HepG2 (cell line): ENCODE measurements at regions not wholly inside any gene's neighbourhood (a gene's known extent, or its start where the extent isn't known, plus 50 kb on each side); places are given as distances from the start of the nearest gene placed in this dataset.
"Not testable (repeated sequence)": the region's sequence is repeated elsewhere in the genome, so short reads cannot be mapped to it uniquely, and the experiment has no call there.

Source experiments
- ARID4A ChIP-seq: sonication (generic); formaldehyde crosslinking; IDR thresholded peaks from 2 replicates; pipeline ENCODE4 v1.5.0; 2020; ENCODE audit warnings: mild to moderate bottlenecking, missing genetic modification reagents, borderline replicate concordance
- CBX2 ChIP-seq, 2 experiments: fragments of 200-600 bp in 1 of 2; sonication (generic); formaldehyde crosslinking in 1 of 2; IDR thresholded peaks; 2 replicates each; pipeline versions ENCODE4 v1.7.0 to v1.8.1; 2018 to 2022; ENCODE audit warnings: low read depth in 2 of 2, low read length in 1 of 2, mild to moderate bottlenecking in 1 of 2, missing genetic modification reagents in 1 of 2
- DR1 ChIP-seq: sonication (generic); formaldehyde crosslinking; IDR thresholded peaks from 2 replicates; pipeline ENCODE4 v1.8.0; 2021; ENCODE audit warnings: mild to moderate bottlenecking, missing genetic modification reagents, inconsistent platforms
- FOSL2 ChIP-seq: sonication (generic); formaldehyde crosslinking; IDR thresholded peaks from 2 replicates; pipeline ENCODE4 v1.4.0; 2020; ENCODE audit warnings: missing genetic modification reagents
- HIC2 ChIP-seq: sonication (generic); formaldehyde crosslinking; IDR thresholded peaks from 2 replicates; pipeline ENCODE4 v1.9.0; 2022; ENCODE audit warnings: low read depth, missing genetic modification reagents
- MTERF4 ChIP-seq: sonication (generic); formaldehyde crosslinking; IDR thresholded peaks from 2 replicates; pipeline ENCODE4 v1.8.0; 2023; ENCODE audit warnings: mild to moderate bottlenecking, missing genetic modification reagents
- RBFOX2 ChIP-seq: fragments of 200-400 bp; formaldehyde crosslinking; IDR thresholded peaks from 2 replicates; pipeline ENCODE4 v1.6.1; 2017; ENCODE audit warnings: low read depth, mild to moderate bottlenecking, low read length
- RXRA ChIP-seq: sonication (generic); formaldehyde crosslinking; IDR thresholded peaks from 2 replicates; pipeline ENCODE4 v1.5.1; 2020; ENCODE audit warnings: missing genetic modification reagents
- ZBTB38 ChIP-seq: sonication (generic); formaldehyde crosslinking; IDR thresholded peaks from 2 replicates; pipeline ENCODE4 v1.5.1; 2020; ENCODE audit warnings: mild to moderate bottlenecking, missing genetic modification reagents
- ZNF20 ChIP-seq: sonication (generic); formaldehyde crosslinking; IDR thresholded peaks from 2 replicates; pipeline ENCODE4 v1.4.0; 2020; ENCODE audit warnings: mild to moderate bottlenecking, moderate library complexity, missing genetic modification reagents
- ZNF274 ChIP-seq: sonication (generic); formaldehyde crosslinking; IDR thresholded peaks from 2 replicates; pipeline ENCODE4 v1.5.1; 2020; ENCODE audit warnings: mild to moderate bottlenecking, missing genetic modification reagents
- ZNF484 ChIP-seq: sonication (generic); formaldehyde crosslinking; IDR thresholded peaks from 2 replicates; pipeline ENCODE4 v1.5.1; 2020; ENCODE audit warnings: mild to moderate bottlenecking, low read depth, missing genetic modification reagents, borderline replicate concordance
- ZNF572 ChIP-seq: sonication (generic); formaldehyde crosslinking; IDR thresholded peaks from 2 replicates; pipeline ENCODE4 v1.5.1; 2020; ENCODE audit warnings: mild to moderate bottlenecking, missing genetic modification reagents
- ZNF619 ChIP-seq: sonication (generic); formaldehyde crosslinking; IDR thresholded peaks from 2 replicates; pipeline ENCODE4 v1.4.0; 2020; ENCODE audit warnings: mild to moderate bottlenecking, missing genetic modification reagents
- ZNF687 ChIP-seq: sonication (generic); formaldehyde crosslinking; IDR thresholded peaks from 2 replicates; pipeline ENCODE4 v1.5.1; 2020; ENCODE audit warnings: mild to moderate bottlenecking, missing genetic modification reagents, moderate library complexity
- ZNF776 ChIP-seq: sonication (generic); formaldehyde crosslinking; IDR thresholded peaks from 2 replicates; pipeline ENCODE4 v1.4.0; 2020; ENCODE audit warnings: mild to moderate bottlenecking, missing genetic modification reagents

GRCh38 chr16:21506857-21507456 lies 92.4 kb upstream of the METTL9 start (continued):
- TF ChIP-seq CBX2 (IDR thresholded peaks at IDR 0.05; ENCODE audit: low read depth, low read length): not testable (repeated sequence)
- TF ChIP-seq CBX2 (CRISPR knock-in tag; IDR thresholded peaks at IDR 0.05; ENCODE audit: low read depth): peak; percentile 24; the same call in 1 of the 2 replicates
- TF ChIP-seq MTERF4 (CRISPR knock-in tag): peak; percentile 65; the same call in 1 of the 2 replicates
- TF ChIP-seq DR1 (CRISPR knock-in tag): peak; percentile 50; the same call in 1 of the 2 replicates
- TF ChIP-seq RBFOX2: peak; percentile 57
- peak; percentile 97 for TF ChIP-seq ZBTB38
- peak; percentile 19; the same call in 1 of the 2 replicates for TF ChIP-seq ZNF776
- peak; percentile 83 for TF ChIP-seq ZNF274
- TF ChIP-seq ARID4A (CRISPR knock-in tag): 0 out of 2 replicates have a peak, but pooled peaks have one; percentile 28
- peak; percentile 36; the same call in 1 of the 2 replicates for TF ChIP-seq RXRA
- 0 out of 2 replicates have a peak, but pooled peaks have one; percentile 54 for TF ChIP-seq ZNF484 (CRISPR knock-in tag)
- TF ChIP-seq FOSL2 (CRISPR knock-in tag): 0 out of 2 replicates have a peak, but pooled peaks have one; percentile 6
- 0 out of 2 replicates have a peak, but pooled peaks have one; percentile 12 for TF ChIP-seq ZNF619 (CRISPR knock-in tag)
- 0 out of 2 replicates have a peak, but pooled peaks have one; percentile 51 for TF ChIP-seq ZNF20
- peak; percentile 46 for TF ChIP-seq ZNF687
- TF ChIP-seq ZNF572: 0 out of 2 replicates have a peak, but pooled peaks have one; percentile 83
- peak; percentile 57; the same call in 1 of the 2 replicates for TF ChIP-seq HIC2 (CRISPR knock-in tag)
